H1 (cell line): ENCODE measurements at regions not wholly inside any gene's neighbourhood (a gene's known extent, or its start where the extent isn't known, plus 50 kb on each side); places are given as distances from the start of the nearest gene placed in this dataset.

ENCODE experiments used
- CHD2 ChIP-seq: IDR thresholded peaks from 2 replicates; pipeline ENCODE4 v1.6.1; 2012; ENCODE audit warnings: low read length, improper control_type of control experiment
- FOSL1 ChIP-seq: IDR thresholded peaks from 2 replicates; pipeline ENCODE4 v1.6.1; 2011; ENCODE audit warnings: mild to moderate bottlenecking, low read depth, low read length, moderate library complexity; ENCODE audit not compliant: insufficient read depth
- HDAC2 ChIP-seq, 2 experiments: fragments of 300-600 bp in 1 of 2; sonication (generic) in 1 of 2; IDR thresholded peaks; 2 replicates each; pipeline ENCODE4 v1.6.1; 2011 to 2012; ENCODE audit warnings: low read depth in 2 of 2, low read length in 2 of 2, mild to moderate bottlenecking in 2 of 2, moderate library complexity in 2 of 2, borderline replicate concordance in 1 of 2, inconsistent platforms in 1 of 2
- NANOG ChIP-seq: IDR thresholded peaks from 2 replicates; pipeline ENCODE4 v1.6.1; 2011; ENCODE audit warnings: low read length, low read depth, mild to moderate bottlenecking, inconsistent platforms; ENCODE audit not compliant: insufficient read depth, poor library complexity, severe bottlenecking
- RNF2 ChIP-seq: fragments of 200-900, 300-1000 bp; sonication (generic); IDR thresholded peaks from 2 replicates; pipeline ENCODE4 v1.7.1; 2016; ENCODE audit warnings: borderline replicate concordance, low read depth, mild to moderate bottlenecking, antibody characterized with exemption, low read length; ENCODE audit not compliant: poor library complexity, severe bottlenecking; ENCODE audit errors: missing control alignments
- RXRA ChIP-seq: IDR thresholded peaks from 2 replicates; pipeline ENCODE4 v1.6.1; 2011; ENCODE audit warnings: low read depth, mild to moderate bottlenecking, low read length, moderate library complexity; ENCODE audit not compliant: insufficient read depth
- SAP30 ChIP-seq: fragments of 300-600 bp; sonication (generic); IDR thresholded peaks from 2 replicates; pipeline ENCODE4 v1.7.1; 2012; ENCODE audit warnings: low read length, moderate library complexity, mild to moderate bottlenecking, inconsistent platforms; ENCODE audit not compliant: insufficient read depth, insufficient replicate concordance
- SIN3A ChIP-seq, 2 experiments: IDR thresholded peaks in 1 of 2; conservative IDR thresholded peaks in 1 of 2; 2 replicates each; pipeline ENCODE4 v1.6.1; 2011 to 2012; ENCODE audit warnings: low read length in 2 of 2, improper control_type of control experiment in 1 of 2, low read depth in 1 of 2, mild to moderate bottlenecking in 1 of 2

DNA sequence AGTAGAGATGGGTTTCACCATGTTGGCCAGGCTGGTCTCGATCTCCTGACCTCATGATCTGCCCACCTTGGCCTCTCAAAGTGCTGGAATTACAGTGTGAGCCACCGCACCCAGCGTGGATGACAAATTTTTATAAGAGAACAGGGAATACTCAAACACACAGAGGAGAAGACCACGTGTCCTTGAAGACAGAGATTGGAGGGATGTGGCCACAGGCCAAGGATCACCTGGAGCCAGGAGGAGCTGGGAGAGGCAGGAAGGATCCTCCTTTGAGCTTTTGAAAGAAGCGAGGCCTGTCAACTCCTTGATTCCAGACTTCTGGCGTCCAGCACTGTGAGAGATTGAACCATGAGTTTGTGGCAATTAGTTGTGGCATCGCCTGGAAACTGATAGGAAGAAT, 1049.5 kb downstream of the TBC1D22A start (continued):
- TF ChIP-seq RNF2 (no peak), FOSL1 (no peak), SAP30 (no peak), RXRA (no peak), NANOG (no peak), SIN3A (conservative IDR thresholded peaks at IDR 0.05 in 1 of 2, IDR thresholded peaks at IDR 0.05 in 1 of 2; ENCODE audit: low read depth in 1 of 2, low read length in 2 of 2) (no peak), CHD2 (no peak), HDAC2 (IDR thresholded peaks at IDR 0.05; ENCODE audit: borderline replicate concordance in 1 of 2, low read depth in 2 of 2, low read length in 2 of 2) (no peak)
